H1 (cell line): ENCODE measurements at regions not wholly inside any gene's neighbourhood (a gene's known extent, or its start where the extent isn't known, plus 50 kb on each side); places are given as distances from the start of the nearest gene placed in this dataset.

Source experiments
- CTCF ChIA-PET: fragments of 300-600 bp; sonication (Branson Sonifier 250); formaldehyde crosslinking; loops from one replicate; lab custom pipeline; 2021; ENCODE audit not compliant: partially characterized antibody; lab: Charles Lee
- POLR2A ChIA-PET: fragments of 300-600 bp; sonication (Branson Sonifier 250); formaldehyde crosslinking; loops from one replicate; lab custom pipeline; 2021; ENCODE audit warnings: inconsistent platforms; ENCODE audit not compliant: partially characterized antibody; lab: Charles Lee
- DNase-seq, 2 experiments: peaks; one replicate each; pipeline versions ENCODE4 v3.0.0 to v3.0.0-alpha.2; 2010 to 2022; ENCODE audit warnings: low spot score in 2 of 2, low read depth in 1 of 2, mixed read lengths in 1 of 2
- FAIRE-seq: peaks from 2 replicates; lab custom pipeline; 2011; peaks lifted over from hg19 to GRCh38; lab: Jason Lieb, UNC
- H2AFZ ChIP-seq: 2 replicates; pipeline ENCODE4 v1.8.1; 2012; ENCODE audit warnings: low read length, inconsistent platforms
- H2AK5ac ChIP-seq: 2 replicates; pipeline ENCODE4 v1.6.1; 2013; ENCODE audit warnings: low read depth, low read length
- H2BK120ac ChIP-seq: replicated peaks from 2 replicates; pipeline ENCODE3; 2013; ENCODE audit warnings: low read depth, low read length, inconsistent platforms
- H2BK12ac ChIP-seq: 2 replicates; pipeline ENCODE4 v1.6.1; 2013; ENCODE audit warnings: low read depth, low read length
- H2BK15ac ChIP-seq: 2 replicates; pipeline ENCODE4 v1.6.1; 2013; ENCODE audit warnings: low read length
- H2BK20ac ChIP-seq: 2 replicates; pipeline ENCODE4 v1.6.1; 2013; ENCODE audit warnings: low read length
- H2BK5ac ChIP-seq: 2 replicates; pipeline ENCODE4 v1.6.1; 2013; ENCODE audit warnings: low read depth, low read length
- H3K14ac ChIP-seq: 2 replicates; pipeline ENCODE4 v1.6.1; 2013; ENCODE audit warnings: inconsistent platforms; ENCODE audit not compliant: insufficient read length
- H3K18ac ChIP-seq: 2 replicates; pipeline ENCODE4 v1.6.1; 2013; ENCODE audit warnings: low read length; ENCODE audit errors: extremely low read depth
- H3K23ac ChIP-seq: 2 replicates; pipeline ENCODE4 v1.6.1; 2013; ENCODE audit warnings: inconsistent platforms; ENCODE audit not compliant: insufficient read length
- H3K23me2 ChIP-seq: 2 replicates; pipeline ENCODE4 v1.6.1; 2013; ENCODE audit warnings: low read depth, low read length
- H3K27ac ChIP-seq: 2 replicates; pipeline ENCODE4 v1.6.1; 2011; ENCODE audit warnings: low read depth, low read length, inconsistent platforms
- H3K27me3 ChIP-seq, 4 experiments: replicated peaks in 1 of 4; 1 replicate in 1 of 4; 2 replicates in 3 of 4; pipeline versions ENCODE4 v1.6.1 to v1.8.1; 2011 to 2013; ENCODE audit warnings: low read length in 3 of 4, mild to moderate bottlenecking in 3 of 4, inconsistent platforms in 2 of 4, mixed read lengths in 2 of 4, moderate library complexity in 1 of 4; ENCODE audit not compliant: control insufficient read depth in 3 of 4, insufficient read depth in 3 of 4; ENCODE audit errors: extremely low read depth in 1 of 4
- H3K36me3 ChIP-seq, 4 experiments: 2 replicates each; pipeline versions ENCODE4 v1.6.1 to v1.8.1; 2011 to 2013; ENCODE audit warnings: mild to moderate bottlenecking in 4 of 4, low read length in 3 of 4, moderate library complexity in 2 of 4, control low read depth in 1 of 4, inconsistent platforms in 1 of 4; ENCODE audit not compliant: insufficient read depth in 4 of 4, control insufficient read depth in 2 of 4
- H3K4ac ChIP-seq: replicated peaks from 2 replicates; pipeline ENCODE3; 2013; ENCODE audit warnings: low read length, low read depth, mixed read lengths, inconsistent platforms; ENCODE audit not compliant: insufficient read length
- H3K4me1 ChIP-seq, 4 experiments: replicated peaks in 1 of 4; 1 replicate in 1 of 4; 2 replicates in 3 of 4; pipeline versions ENCODE4 v1.6.1 to v1.8.1; 2011 to 2013; ENCODE audit warnings: low read length in 3 of 4, inconsistent platforms in 2 of 4, mixed read lengths in 1 of 4; ENCODE audit not compliant: insufficient read depth in 4 of 4, control insufficient read depth in 3 of 4
- H3K4me2 ChIP-seq, 2 experiments: 2 replicates each; pipeline versions ENCODE4 v1.6.1 to v1.8.1; 2011 to 2013; ENCODE audit warnings: low read depth in 2 of 2, low read length in 2 of 2, control low read depth in 1 of 2, inconsistent platforms in 1 of 2, mild to moderate bottlenecking in 1 of 2; ENCODE audit not compliant: insufficient read depth in 1 of 2
- H3K4me3 ChIP-seq, 4 experiments: fragments of 200-600, 300-600 bp in 1 of 4; sonication (generic), shearing (Covaris generic), sonication (Bioruptor Twin) in 1 of 4; 2 replicates each; pipeline versions ENCODE4 v1.5.1 to v1.8.1; 2011 to 2016; ENCODE audit warnings: low read length in 4 of 4, low read depth in 3 of 4, control low read depth in 2 of 4, inconsistent platforms in 2 of 4, mild to moderate bottlenecking in 2 of 4, mixed read lengths in 1 of 4, moderate library complexity in 1 of 4; ENCODE audit not compliant: insufficient read depth in 2 of 4; ENCODE audit errors: extremely low read depth in 1 of 4
- H3K56ac ChIP-seq: replicated peaks from 2 replicates; pipeline ENCODE3; 2013; ENCODE audit warnings: low read depth, mild to moderate bottlenecking, mixed read lengths, low read length, inconsistent platforms; ENCODE audit not compliant: insufficient read length
- H3K79me1 ChIP-seq: 2 replicates; pipeline ENCODE4 v1.6.1; 2013; ENCODE audit warnings: low read depth, low read length, control low read depth
- H3K79me2 ChIP-seq, 2 experiments: 2 replicates each; pipeline versions ENCODE4 v1.6.1 to v1.8.1; 2012 to 2013; ENCODE audit warnings: low read length in 2 of 2, mild to moderate bottlenecking in 2 of 2, inconsistent platforms in 1 of 2; ENCODE audit not compliant: insufficient read depth in 2 of 2, control insufficient read depth in 1 of 2
- H3K9ac ChIP-seq, 4 experiments: replicated peaks in 1 of 4; 1 replicate in 1 of 4; 2 replicates in 3 of 4; pipeline versions ENCODE4 v1.6.1 to v1.8.1; 2011 to 2013; ENCODE audit warnings: low read depth in 3 of 4, low read length in 3 of 4, control low read depth in 2 of 4, mild to moderate bottlenecking in 2 of 4, moderate library complexity in 2 of 4, inconsistent platforms in 1 of 4; ENCODE audit errors: extremely low read depth in 1 of 4
- H3K9me3 ChIP-seq, 2 experiments: 2 replicates each; pipeline versions ENCODE4 v1.6.1 to v1.8.1; 2012 to 2013; ENCODE audit warnings: mild to moderate bottlenecking in 2 of 2, moderate library complexity in 2 of 2, control low read depth in 1 of 2, inconsistent platforms in 1 of 2, low read depth in 1 of 2, low read length in 1 of 2, mixed read lengths in 1 of 2; ENCODE audit not compliant: insufficient read depth in 2 of 2
- H4K20me1 ChIP-seq, 2 experiments: replicated peaks in 1 of 2; 2 replicates each; pipeline versions ENCODE3 to v1.8.1; 2011 to 2013; ENCODE audit warnings: inconsistent platforms in 2 of 2, low read length in 2 of 2, mild to moderate bottlenecking in 1 of 2; ENCODE audit not compliant: insufficient read depth in 2 of 2, control insufficient read depth in 1 of 2
- H4K5ac ChIP-seq: 2 replicates; pipeline ENCODE4 v1.6.1; 2013; ENCODE audit warnings: low read length, low read depth, mixed read lengths, inconsistent platforms; ENCODE audit not compliant: insufficient read length
- H4K8ac ChIP-seq: 2 replicates; pipeline ENCODE4 v1.8.0; 2013; ENCODE audit warnings: mild to moderate bottlenecking, moderate library complexity, low read length, inconsistent platforms; ENCODE audit not compliant: insufficient read depth; ENCODE audit errors: extremely low read depth
- H4K91ac ChIP-seq: replicated peaks from 2 replicates; pipeline ENCODE3; 2013; ENCODE audit warnings: low read length, mixed read lengths, inconsistent platforms; ENCODE audit not compliant: insufficient read length
- CEBPB ChIP-seq: IDR thresholded peaks from 2 replicates; pipeline ENCODE4 v1.6.1; 2012; ENCODE audit warnings: low read depth, low read length
- CTBP2 ChIP-seq: IDR thresholded peaks from 2 replicates; pipeline ENCODE4 v1.7.0; 2011; ENCODE audit warnings: borderline replicate concordance, mild to moderate bottlenecking, moderate library complexity, mixed read lengths, low read length; ENCODE audit not compliant: insufficient read depth, insufficient read length
- CTCF ChIP-seq, 3 experiments: IDR thresholded peaks; 1 replicate in 2 of 3; 2 replicates in 1 of 3; pipeline versions ENCODE4 v1.5.1 to v1.6.1; 2011; ENCODE audit warnings: low read length in 3 of 3, mild to moderate bottlenecking in 3 of 3, inconsistent platforms in 2 of 3, low read depth in 1 of 3, moderate library complexity in 1 of 3; ENCODE audit not compliant: insufficient read depth in 1 of 3; ENCODE audit errors: control extremely low read depth in 1 of 3
- EGR1 ChIP-seq: IDR thresholded peaks from 2 replicates; pipeline ENCODE4 v1.6.1; 2011; ENCODE audit warnings: low read depth, low read length, borderline replicate concordance
- JUN ChIP-seq: IDR thresholded peaks from 2 replicates; pipeline ENCODE4 v1.6.1; 2011; ENCODE audit warnings: low read depth, mild to moderate bottlenecking, improper control_type of control experiment, low read length
- JUND ChIP-seq: IDR thresholded peaks from 2 replicates; pipeline ENCODE4 v1.6.1; 2011; ENCODE audit warnings: mild to moderate bottlenecking, improper control_type of control experiment, low read length
- PHF8 ChIP-seq: fragments of 200-600 bp; sonication (generic); conservative IDR thresholded peaks from 2 replicates; pipeline ENCODE4 v1.7.1; 2012; ENCODE audit warnings: low read depth, mild to moderate bottlenecking, inconsistent platforms, low read length, moderate library complexity
- POLR2AphosphoS5 ChIP-seq: IDR thresholded peaks from 2 replicates; pipeline ENCODE4 v1.6.1; 2011; ENCODE audit warnings: low read depth, low read length
- USF2 ChIP-seq: IDR thresholded peaks from 2 replicates; pipeline ENCODE4 v1.6.1; 2011; ENCODE audit warnings: low read length, improper control_type of control experiment
- WGBS, 2 experiments: shearing (Covaris generic) in 1 of 2; methylation state at CpG; one replicate each; pipeline versions ENCODE4 v1.1.6 to v1.1.7; 2013 to 2015; ENCODE audit warnings: low lambda C conversion rate in 2 of 2, mixed read lengths in 2 of 2, inconsistent platforms in 1 of 2, low coverage in 1 of 2, missing lambda C conversion rate in 1 of 2; ENCODE audit not compliant: insufficient replicate concordance in 2 of 2, insufficient coverage in 1 of 2, insufficient read length in 1 of 2; ENCODE audit errors: extremely low coverage in 1 of 2, missing lambda C conversion rate in 1 of 2; 5-methylcytosine and 5-hydroxymethylcytosine counted together

- no peak for TF ChIP-seq JUND
These were observed 1701.5 kb upstream of the FLRT2 start (continued) for GRCh38 chr14:83828406-83828805.

- Histone ChIP-seq H3K4me3 (no peak overlapping the region), H3K18ac (no peak overlapping the region), H3K9ac (no peak overlapping the region), H3K14ac (no peak overlapping the region), H2AK5ac (no peak overlapping the region), H4K8ac (no peak overlapping the region), H3K79me2 (no peaks in the 10 kb centered on the region), H3K9me3 (no peaks in the 10 kb centered on the region), H2BK12ac (no peak overlapping the region), H3K4me1 (peaks cover 0 to 3% (median 0%) of the 10 kb centered on the region in 4 experiments; a peak in 5 of 7 replicates), H2BK15ac (no peak overlapping the region), H3K4me2 (no peak overlapping the region), H4K20me1 (no peaks in the 10 kb centered on the region), H2AFZ (no peak overlapping the region), H3K36me3 (no peaks in the 10 kb centered on the region), H4K5ac (no peak overlapping the region), H4K91ac (no peak overlapping the region), H3K27me3 (no peaks in the 10 kb centered on the region), H3K23ac (no peak overlapping the region), H3K56ac (no peak overlapping the region), H3K23me2 (no peaks in the 10 kb centered on the region), H3K27ac (no peak overlapping the region), H2BK5ac (no peak overlapping the region), H3K79me1 (no peaks in the 10 kb centered on the region), H2BK120ac (no peak overlapping the region), H2BK20ac (no peak overlapping the region), H3K4ac (no peak overlapping the region)
- 92% methylated on average over 2 of the region's 2 CpGs; no CpG with 5 or more reads in 1 of the 2 experiments for WGBS, 2 experiments
- ChIA-PET POLR2A (no interaction called here), CTCF (no interaction called here)
- FAIRE-seq (no peak), DNase-seq (no peak)
- TF ChIP-seq CTBP2 (no peak), CTCF (IDR thresholded peaks at IDR 0.05; ENCODE audit: control extremely low read depth in 1 of 3, insufficient read depth in 1 of 3, low read depth in 1 of 3, low read length in 3 of 3) (no peak), POLR2AphosphoS5 (no peak), CEBPB (no peak), USF2 (no peak), PHF8 (no peak), EGR1 (no peak), JUN (no peak)
These were observed 1699.6 kb upstream of the FLRT2 start for GRCh38 chr14:83830316-83830715.
